Natural killer cell (primary cell): ENCODE measurements at regions not wholly inside any gene's neighbourhood (a gene's known extent, or its start where the extent isn't known, plus 50 kb on each side); places are given as distances from the start of the nearest gene placed in this dataset.

Source experiments
- ATAC-seq, 3 donors: fragments of 150-1000 bp in 2 of 3; fragments of 200-7000 bp in 1 of 3; cut with Tn5 transposase; 1 replicate in 1 of 3; 2 replicates in 2 of 3; pipeline ENCODE4 v1.10.0; 2021; ENCODE audit warnings: mild to moderate bottlenecking in 2 of 3, moderate library complexity in 2 of 3
- DNase-seq, 2 donors: peaks; one replicate each; pipeline versions ENCODE4 v3.0.0 to v3.0.0-alpha.2; 2013 to 2021; ENCODE audit warnings: mixed read lengths in 1 of 2
- H3K27ac ChIP-seq: one replicate; pipeline ENCODE4 v1.5.1; 2013; ENCODE audit warnings: mild to moderate bottlenecking, low read length
- H3K27me3 ChIP-seq: one replicate; pipeline ENCODE4 v1.6.1; 2013; ENCODE audit warnings: low read length; ENCODE audit not compliant: control insufficient read depth, insufficient read depth
- H3K36me3 ChIP-seq: one replicate; pipeline ENCODE4 v1.6.1; 2013; ENCODE audit warnings: low read length; ENCODE audit not compliant: control insufficient read depth, insufficient read depth
- H3K4me1 ChIP-seq: one replicate; pipeline ENCODE4 v1.6.1; 2013; ENCODE audit warnings: low read length; ENCODE audit not compliant: control insufficient read depth, insufficient read depth
- H3K4me3 ChIP-seq: one replicate; pipeline ENCODE4 v1.5.1; 2013; ENCODE audit warnings: low read length
- H3K9me3 ChIP-seq: one replicate; pipeline ENCODE4 v1.6.1; 2013; ENCODE audit warnings: low read length; ENCODE audit not compliant: control insufficient read depth, insufficient read depth
- H3K27ac Mint-ChIP-seq, 2 donors: one replicate each; pipeline ENCODE4 v1.8.0; 2022; ENCODE audit warnings: mild to moderate bottlenecking in 2 of 2, mixed read lengths in 2 of 2, moderate library complexity in 1 of 2
- H3K27me3 Mint-ChIP-seq, 2 donors: one replicate each; pipeline ENCODE4 v1.8.0; 2022; ENCODE audit warnings: low read depth in 2 of 2, mixed read lengths in 2 of 2
- H3K36me3 Mint-ChIP-seq: one replicate; pipeline ENCODE4 v1.8.0; 2022; ENCODE audit warnings: mixed read lengths
- H3K4me1 Mint-ChIP-seq, 2 donors: one replicate each; pipeline ENCODE4 v1.8.0; 2022; ENCODE audit warnings: mixed read lengths in 2 of 2
- H3K4me3 Mint-ChIP-seq: one replicate; pipeline ENCODE4 v1.8.0; 2022; ENCODE audit warnings: mild to moderate bottlenecking, moderate library complexity, mixed read lengths
- H3K9me3 Mint-ChIP-seq, 2 donors: one replicate each; pipeline ENCODE4 v1.8.0; 2022; ENCODE audit warnings: mixed read lengths in 2 of 2
- WGBS: methylation state at CpG from one replicate; pipeline ENCODE4 v1.1.7; 2013; ENCODE audit warnings: missing lambda C conversion rate; ENCODE audit not compliant: insufficient coverage; 5-methylcytosine and 5-hydroxymethylcytosine counted together
- intact Hi-C: fragments of 100-400 bp; cut with micrococcal nuclease; formaldehyde crosslinking; loops from one replicate; pipeline ENCODE4 v1.14.2; 2022
- TF ChIP-seq, protein P1 (sequence below): fragments of 200-600 bp; IDR thresholded peaks from one replicate; pipeline ENCODE4 v1.8.0; 2022; ENCODE audit warnings: antibody characterized with exemption

DNA sequence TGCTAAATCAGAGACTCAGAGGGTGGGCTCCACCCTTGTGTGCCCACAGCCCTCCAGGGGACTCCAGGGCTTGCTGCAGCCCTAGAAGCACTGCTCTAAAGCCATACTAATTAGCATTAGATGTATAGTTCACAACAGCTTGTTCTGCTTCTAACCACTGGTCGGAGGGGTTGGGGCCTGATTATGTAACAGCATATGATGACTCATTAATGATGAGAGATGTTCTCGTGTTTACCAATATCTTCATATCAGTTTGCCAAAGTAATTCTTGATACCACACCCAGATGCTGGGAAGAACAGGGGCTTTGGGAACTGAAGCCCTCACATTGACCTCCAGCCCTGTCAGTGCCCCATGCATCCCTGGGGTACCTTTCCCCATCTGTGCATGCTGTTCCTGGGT, 104.1 kb upstream of the FOXA2 start:
- Mint-ChIP-seq H3K27me3 (peaks cover 0 to 3% of the 10 kb centered on the region in 2 donors), H3K27ac (no peak overlapping the region), H3K9me3 (no peaks in the 10 kb centered on the region), H3K4me3 (no peak overlapping the region), H3K4me1 (peaks cover 0 to 5% of the 10 kb centered on the region in 2 donors), H3K36me3 (no peaks in the 10 kb centered on the region)
- no peaks in the 10 kb centered on the region for H3K36me3 ChIP-seq
- H3K9me3 ChIP-seq: no peaks in the 10 kb centered on the region
- H3K27ac ChIP-seq: no peak overlapping the region
- no peaks in the 10 kb centered on the region for H3K27me3 ChIP-seq
- DNase-seq (no peak), ATAC-seq (no peak)
- no peak overlapping the region for H3K4me3 ChIP-seq
- peaks cover 13% of the 10 kb centered on the region for H3K4me1 ChIP-seq
- TF ChIP-seq, protein P1, sequence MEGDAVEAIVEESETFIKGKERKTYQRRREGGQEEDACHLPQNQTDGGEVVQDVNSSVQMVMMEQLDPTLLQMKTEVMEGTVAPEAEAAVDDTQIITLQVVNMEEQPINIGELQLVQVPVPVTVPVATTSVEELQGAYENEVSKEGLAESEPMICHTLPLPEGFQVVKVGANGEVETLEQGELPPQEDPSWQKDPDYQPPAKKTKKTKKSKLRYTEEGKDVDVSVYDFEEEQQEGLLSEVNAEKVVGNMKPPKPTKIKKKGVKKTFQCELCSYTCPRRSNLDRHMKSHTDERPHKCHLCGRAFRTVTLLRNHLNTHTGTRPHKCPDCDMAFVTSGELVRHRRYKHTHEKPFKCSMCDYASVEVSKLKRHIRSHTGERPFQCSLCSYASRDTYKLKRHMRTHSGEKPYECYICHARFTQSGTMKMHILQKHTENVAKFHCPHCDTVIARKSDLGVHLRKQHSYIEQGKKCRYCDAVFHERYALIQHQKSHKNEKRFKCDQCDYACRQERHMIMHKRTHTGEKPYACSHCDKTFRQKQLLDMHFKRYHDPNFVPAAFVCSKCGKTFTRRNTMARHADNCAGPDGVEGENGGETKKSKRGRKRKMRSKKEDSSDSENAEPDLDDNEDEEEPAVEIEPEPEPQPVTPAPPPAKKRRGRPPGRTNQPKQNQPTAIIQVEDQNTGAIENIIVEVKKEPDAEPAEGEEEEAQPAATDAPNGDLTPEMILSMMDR: no peak
- intact Hi-C loops: no loop called here
- WGBS: 80% methylated on average over 2 of the region's 2 CpGs

DNA sequence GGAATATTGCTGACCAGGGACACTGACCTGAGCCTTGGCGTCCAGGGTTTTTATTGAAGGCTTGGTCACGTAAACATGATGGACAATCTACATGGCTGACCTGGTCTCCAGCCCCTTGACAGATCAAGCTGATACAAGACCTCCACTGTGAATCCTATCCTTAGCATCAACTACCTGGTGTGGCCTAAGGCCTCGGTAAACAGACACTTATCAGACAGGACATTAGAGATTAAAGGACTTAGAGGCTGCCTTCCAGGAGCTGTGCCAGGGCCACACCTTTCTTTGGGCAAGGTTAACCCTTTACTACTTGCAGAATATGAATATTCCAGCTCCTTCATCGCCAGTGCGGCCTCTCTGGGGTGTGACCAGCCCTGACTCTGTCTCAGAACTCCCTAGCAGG, 104.9 kb upstream of the FOXA2 start:
- Histone ChIP-seq H3K27me3 (no peaks in the 10 kb centered on the region), H3K27ac (no peak overlapping the region), H3K9me3 (no peaks in the 10 kb centered on the region), H3K4me3 (no peak overlapping the region), H3K4me1 (peaks cover 13% of the 10 kb centered on the region), H3K36me3 (no peaks in the 10 kb centered on the region)
- Mint-ChIP-seq H3K4me3 (no peak overlapping the region), H3K9me3 (no peaks in the 10 kb centered on the region), H3K4me1 (peaks cover 0 to 5% of the 10 kb centered on the region in 2 donors), H3K27me3 (peaks cover 0 to 3% of the 10 kb centered on the region in 2 donors), H3K27ac (no peak overlapping the region), H3K36me3 (no peaks in the 10 kb centered on the region)
- DNase-seq: no peak
- intact Hi-C loops: no loop called here
- WGBS: 88% methylated on average over 5 of the region's 5 CpGs
- TF ChIP-seq, protein P1: no peak
- no peak for ATAC-seq

DNA sequence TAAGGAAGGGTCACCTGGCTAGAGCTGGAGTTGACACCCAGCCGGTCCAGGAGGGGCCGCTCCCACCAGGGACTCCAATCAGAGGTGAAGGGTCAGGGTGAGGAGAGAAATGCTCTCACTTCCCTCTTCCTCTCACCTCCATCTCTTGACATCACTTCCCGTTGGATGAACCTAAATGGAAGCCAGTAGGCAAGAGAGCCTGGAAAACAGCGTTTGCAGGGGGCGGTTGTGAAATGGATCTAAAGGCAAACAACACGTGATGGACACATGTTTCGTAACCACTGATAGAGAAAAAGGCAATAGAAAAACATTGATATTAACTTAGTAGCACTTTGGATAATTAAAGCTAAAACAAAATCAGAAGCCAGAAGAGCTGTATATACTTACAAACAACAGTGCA, 105.6 kb upstream of the FOXA2 start:
- H3K27me3 Mint-ChIP-seq: peaks cover 0 to 3% of the 10 kb centered on the region in 2 donors
- TF ChIP-seq, protein P1: no peak
- 97% methylated on average over 5 of the region's 7 CpGs for WGBS
- H3K27ac Mint-ChIP-seq: no peak overlapping the region
- no peak overlapping the region for H3K4me3 ChIP-seq
- ATAC-seq: no peak
- no peaks in the 10 kb centered on the region for H3K9me3 ChIP-seq
- no peaks in the 10 kb centered on the region for H3K9me3 Mint-ChIP-seq
- H3K4me3 Mint-ChIP-seq: no peak overlapping the region
- H3K36me3 Mint-ChIP-seq: no peaks in the 10 kb centered on the region
- peaks cover 13% of the 10 kb centered on the region for H3K4me1 ChIP-seq
- H3K27ac ChIP-seq: no peak overlapping the region
- no peak for DNase-seq
- intact Hi-C loops: no loop called here
- no peaks in the 10 kb centered on the region for H3K4me1 Mint-ChIP-seq
- no peaks in the 10 kb centered on the region for H3K27me3 ChIP-seq
- H3K36me3 ChIP-seq: no peaks in the 10 kb centered on the region

DNA sequence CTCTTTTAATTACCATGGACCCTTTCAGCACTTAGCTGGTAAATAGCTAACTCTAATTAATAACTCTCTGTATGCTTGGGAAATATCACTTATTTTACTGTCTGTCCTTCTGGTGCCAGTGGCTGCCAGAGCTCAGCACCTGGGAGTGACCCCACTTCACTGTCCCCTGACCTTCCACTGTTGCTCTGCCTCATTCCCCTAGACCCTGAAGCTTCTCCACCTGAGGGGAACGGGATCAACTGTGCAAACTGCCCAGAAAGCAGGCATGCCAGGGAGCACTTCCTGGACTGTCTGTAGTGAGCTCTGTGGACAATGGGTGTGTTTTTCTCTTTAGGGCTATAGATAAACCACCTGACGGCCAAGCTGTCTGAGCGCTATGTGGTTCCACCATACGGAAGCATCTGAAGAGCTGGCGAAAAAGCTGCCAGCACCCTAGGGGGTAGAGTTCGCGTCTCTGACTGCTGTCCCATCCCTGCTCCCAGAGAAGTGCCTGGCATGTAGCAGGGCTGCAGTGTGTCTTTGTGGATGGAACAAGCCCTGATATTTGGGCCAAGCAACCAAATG, 106.3 kb upstream of the FOXA2 start:
- TF ChIP-seq, protein P1: no peak
- intact Hi-C loops: loop anchor here (1.0 kb wide), 1 partner anchor 545 kb away; no protein-coding TSS in a partner anchor
- 88% methylated on average over 7 of the region's 7 CpGs for WGBS
- Histone ChIP-seq H3K27me3 (no peaks in the 10 kb centered on the region), H3K27ac (no peak overlapping the region), H3K4me1 (peaks cover 13% of the 10 kb centered on the region), H3K36me3 (no peaks in the 10 kb centered on the region), H3K9me3 (no peaks in the 10 kb centered on the region), H3K4me3 (no peak overlapping the region)
- Mint-ChIP-seq H3K4me1 (no peaks in the 10 kb centered on the region), H3K27me3 (peaks cover 0 to 3% of the 10 kb centered on the region in 2 donors), H3K4me3 (no peak overlapping the region), H3K9me3 (no peaks in the 10 kb centered on the region), H3K36me3 (no peaks in the 10 kb centered on the region), H3K27ac (no peak overlapping the region)
- DNase-seq: no peak
- ATAC-seq: no peak
